Mesenchymal stem cell (in vitro differentiated cells and primary cell): ENCODE measurements at regions not wholly inside any gene's neighbourhood (a gene's known extent, or its start where the extent isn't known, plus 50 kb on each side); places are given as distances from the start of the nearest gene placed in this dataset.

ENCODE experiments used
- DNase-seq: peaks from one replicate; pipeline ENCODE4 v3.0.0-alpha.2; 2013
- H2AFZ ChIP-seq: one replicate; pipeline ENCODE4 v1.6.1; 2013; ENCODE audit warnings: low read depth, mild to moderate bottlenecking, control low read depth, inconsistent platforms, low read length, moderate library complexity
- H2AK5ac ChIP-seq: 2 replicates; pipeline ENCODE4 v1.6.1; 2013; ENCODE audit warnings: low read length, moderate library complexity, mild to moderate bottlenecking, inconsistent platforms; ENCODE audit not compliant: severe bottlenecking
- H2BK120ac ChIP-seq: one replicate; pipeline ENCODE4 v1.6.1; 2013; ENCODE audit warnings: low read depth, mild to moderate bottlenecking, inconsistent platforms, low read length, moderate library complexity
- H2BK12ac ChIP-seq, 2 experiments: one replicate each; pipeline ENCODE4 v1.6.1; 2013; ENCODE audit warnings: inconsistent platforms in 2 of 2, low read length in 2 of 2, mild to moderate bottlenecking in 2 of 2, moderate library complexity in 2 of 2, control low read depth in 1 of 2
- H2BK15ac ChIP-seq: one replicate; pipeline ENCODE4 v1.6.1; 2013; ENCODE audit warnings: mild to moderate bottlenecking, low read depth, inconsistent platforms; ENCODE audit not compliant: poor library complexity, severe bottlenecking
- H2BK5ac ChIP-seq: 2 replicates; pipeline ENCODE4 v1.6.1; 2013; ENCODE audit warnings: low read depth, mild to moderate bottlenecking, low read length, control low read depth, inconsistent platforms; ENCODE audit not compliant: poor library complexity, severe bottlenecking
- H3K14ac ChIP-seq, 2 experiments: one replicate each; pipeline ENCODE4 v1.6.1; 2013; ENCODE audit warnings: inconsistent platforms in 2 of 2, low read length in 2 of 2, control low read depth in 1 of 2, mild to moderate bottlenecking in 1 of 2, moderate library complexity in 1 of 2
- H3K18ac ChIP-seq, 2 experiments: one replicate each; pipeline ENCODE4 v1.6.1; 2013; ENCODE audit warnings: inconsistent platforms in 2 of 2, low read length in 2 of 2, control low read depth in 1 of 2, low read depth in 1 of 2, mild to moderate bottlenecking in 1 of 2
- H3K23ac ChIP-seq, 2 experiments: one replicate each; pipeline ENCODE4 v1.6.1; 2013; ENCODE audit warnings: inconsistent platforms in 2 of 2, low read length in 2 of 2, mild to moderate bottlenecking in 2 of 2, moderate library complexity in 2 of 2, control low read depth in 1 of 2
- H3K27ac ChIP-seq: 2 replicates; pipeline ENCODE4 v1.5.1; 2013; ENCODE audit warnings: mild to moderate bottlenecking, moderate library complexity, low read length, control low read depth, inconsistent platforms; ENCODE audit not compliant: poor library complexity, severe bottlenecking
- H3K27me3 ChIP-seq, 2 experiments: 2 replicates each; pipeline versions ENCODE4 v1.6.1 to v1.7.0; 2013; ENCODE audit warnings: low read length in 2 of 2, mild to moderate bottlenecking in 2 of 2, moderate library complexity in 2 of 2, control low read depth in 1 of 2, inconsistent platforms in 1 of 2; ENCODE audit not compliant: control insufficient read depth in 1 of 2, insufficient read depth in 1 of 2
- H3K36me3 ChIP-seq, 2 experiments: 2 replicates each; pipeline versions ENCODE4 v1.6.1 to v1.7.0; 2013; ENCODE audit warnings: low read length in 2 of 2, control low read depth in 1 of 2, inconsistent platforms in 1 of 2, low read depth in 1 of 2, mild to moderate bottlenecking in 1 of 2; ENCODE audit not compliant: insufficient read depth in 2 of 2, control insufficient read depth in 1 of 2
- H3K4ac ChIP-seq, 2 experiments: one replicate each; pipeline ENCODE4 v1.6.1; 2013; ENCODE audit warnings: inconsistent platforms in 2 of 2, low read length in 2 of 2, mild to moderate bottlenecking in 2 of 2, moderate library complexity in 2 of 2, control low read depth in 1 of 2, low read depth in 1 of 2
- H3K4me1 ChIP-seq: 2 replicates; pipeline ENCODE4 v1.6.1; 2013; ENCODE audit warnings: low read depth, low read length, control low read depth; ENCODE audit not compliant: control insufficient read depth, insufficient read depth
- H3K4me2 ChIP-seq: 2 replicates; pipeline ENCODE4 v1.6.1; 2013; ENCODE audit warnings: low read length, mild to moderate bottlenecking, inconsistent platforms; ENCODE audit not compliant: poor library complexity, severe bottlenecking
- H3K4me3 ChIP-seq, 2 experiments: 2 replicates each; pipeline versions ENCODE4 v1.5.1 to v1.7.0; 2013; ENCODE audit warnings: low read length in 2 of 2, mild to moderate bottlenecking in 2 of 2, control low read depth in 1 of 2, low read depth in 1 of 2; ENCODE audit not compliant: insufficient read depth in 1 of 2
- H3K79me1 ChIP-seq: replicated peaks from 2 replicates; pipeline ENCODE4 v1.6.1; 2013; ENCODE audit warnings: mild to moderate bottlenecking, control low read depth, low read length, inconsistent platforms; ENCODE audit not compliant: poor library complexity, severe bottlenecking
- H3K9ac ChIP-seq: 2 replicates; pipeline ENCODE4 v1.7.0; 2013; ENCODE audit warnings: mild to moderate bottlenecking, low read length, moderate library complexity
- H3K9me3 ChIP-seq: 2 replicates; pipeline ENCODE4 v1.7.0; 2013; ENCODE audit warnings: mild to moderate bottlenecking, low read length; ENCODE audit not compliant: control insufficient read depth
- H4K8ac ChIP-seq: one replicate; pipeline ENCODE4 v1.6.1; 2013; ENCODE audit warnings: inconsistent platforms, mild to moderate bottlenecking, low read length, moderate library complexity
- H4K91ac ChIP-seq: one replicate; pipeline ENCODE4 v1.6.1; 2013; ENCODE audit warnings: mild to moderate bottlenecking, low read length, inconsistent platforms
- WGBS: methylation state at CpG from one replicate; pipeline ENCODE4 v1.1.7; 2013; ENCODE audit warnings: mixed read lengths; 5-methylcytosine and 5-hydroxymethylcytosine counted together

GRCh38 chr2:119059287-119059686, 99.3 kb downstream of the C1QL2 start:
- Histone ChIP-seq H3K79me1 (no peaks in the 10 kb centered on the region), H2AK5ac (no peak overlapping the region), H3K4me3 (no peak overlapping the region), H2BK120ac (no peak overlapping the region), H2BK12ac (no peak overlapping the region), H2BK5ac (no peak overlapping the region), H3K36me3 (no peaks in the 10 kb centered on the region), H3K9me3 (peaks cover 18% of the 10 kb centered on the region), H3K14ac (no peak overlapping the region), H2BK15ac (no peak overlapping the region), H3K18ac (no peak overlapping the region), H3K9ac (no peak overlapping the region), H3K27me3 (peaks cover 0 to 15% of the 10 kb centered on the region in 2 experiments), H3K4me1 (no peaks in the 10 kb centered on the region), H3K4me2 (no peak overlapping the region), H3K4ac (no peak overlapping the region), H4K91ac (no peak overlapping the region), H4K8ac (no peak overlapping the region), H3K27ac (no peak overlapping the region), H2AFZ (no peak overlapping the region), H3K23ac (no peak overlapping the region)
- 68% methylated on average over 6 of the region's 6 CpGs for WGBS
- no peak for DNase-seq

DNA sequence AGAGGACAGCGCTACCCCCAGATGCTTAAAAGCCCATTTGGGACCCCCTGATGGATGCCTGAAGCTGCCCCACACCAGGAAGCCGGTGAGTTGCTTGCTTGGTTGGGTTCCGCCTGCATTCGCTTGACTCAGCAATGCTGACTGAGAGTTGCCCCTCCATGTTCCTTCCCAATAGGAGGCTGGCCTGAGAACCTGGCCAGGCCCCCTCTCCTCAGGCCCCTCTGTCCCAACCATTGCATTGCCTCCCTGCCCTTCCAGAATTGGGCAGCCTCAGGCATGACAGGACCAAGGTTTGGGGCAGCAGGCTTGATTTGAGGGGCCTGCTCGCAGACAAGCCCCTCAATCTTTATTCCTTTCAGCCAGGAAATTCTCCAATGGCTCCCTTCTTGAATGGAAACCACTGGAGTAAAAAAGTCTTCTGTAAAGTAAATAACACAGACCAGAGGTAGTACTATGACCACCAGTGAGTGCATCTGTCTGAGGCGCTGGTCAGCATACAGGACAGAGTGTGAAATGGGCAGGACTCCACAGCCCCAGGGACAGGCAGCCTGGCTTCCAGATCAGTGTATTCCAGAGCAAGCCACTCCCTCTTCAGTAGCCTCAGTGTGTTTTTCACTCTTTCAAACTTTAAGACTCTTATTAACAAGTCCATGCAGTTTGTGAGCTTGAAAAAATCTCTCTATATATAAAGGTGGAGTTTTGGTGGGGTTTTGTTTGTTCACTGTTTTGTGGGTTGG, 104.7 kb downstream of the C1QL2 start:
- H3K9ac ChIP-seq, result no peak overlapping the region
- no peak overlapping the region for H2BK120ac ChIP-seq
- H4K91ac ChIP-seq, result no peak overlapping the region
- no peak overlapping the region for H3K14ac ChIP-seq
- H3K79me1 ChIP-seq, result no peaks in the 10 kb centered on the region
- H2AK5ac ChIP-seq, result no peak overlapping the region
- 70% methylated on average over 6 of the region's 6 CpGs for WGBS
- no peak overlapping the region for H2BK5ac ChIP-seq
- H3K4ac ChIP-seq, result no peak overlapping the region
- H4K8ac ChIP-seq, result no peak overlapping the region
- H3K4me1 ChIP-seq, result no peaks in the 10 kb centered on the region
- H3K36me3 ChIP-seq, result no peaks in the 10 kb centered on the region
- H2BK12ac ChIP-seq, result no peak overlapping the region
- H3K4me2 ChIP-seq, result no peak overlapping the region
- no peak overlapping the region for H3K27ac ChIP-seq
- H3K23ac ChIP-seq, result no peak overlapping the region
- peaks cover 13% of the 10 kb centered on the region for H3K9me3 ChIP-seq
- H3K4me3 ChIP-seq, result no peak overlapping the region
- no peak overlapping the region for H2BK15ac ChIP-seq
- no peak overlapping the region for H2AFZ ChIP-seq
- H3K18ac ChIP-seq, result no peak overlapping the region
- H3K27me3 ChIP-seq, result peaks cover 0 to 2% of the 10 kb centered on the region in 2 experiments
- no peak for DNase-seq

DNA sequence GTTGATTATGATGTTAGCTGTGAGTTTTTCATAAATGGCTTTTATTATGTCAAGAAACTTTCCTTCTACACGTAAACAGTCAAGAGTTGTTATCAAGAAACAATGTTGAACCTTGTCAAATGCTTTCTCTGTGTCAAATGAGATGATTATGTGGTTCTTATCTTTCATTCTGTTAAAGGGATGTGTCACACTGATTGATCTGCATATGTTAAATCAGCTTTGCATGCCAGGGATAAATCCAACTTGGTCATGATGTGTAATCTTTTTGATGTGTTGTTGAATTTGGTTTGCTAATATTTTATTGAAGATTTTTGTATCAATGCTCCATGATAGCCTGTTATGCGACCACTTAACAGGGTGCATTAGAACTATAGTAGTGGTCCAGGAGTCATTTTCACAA, 107.3 kb downstream of the C1QL2 start:
- H3K4me2 ChIP-seq, result no peak overlapping the region
- H3K9me3 ChIP-seq, result peaks cover 11% of the 10 kb centered on the region
- no peak overlapping the region for H2AFZ ChIP-seq
- no peak overlapping the region for H3K18ac ChIP-seq
- no peak overlapping the region for H3K23ac ChIP-seq
- H2AK5ac ChIP-seq, result no peak overlapping the region
- no peak overlapping the region for H3K14ac ChIP-seq
- no peak overlapping the region for H3K27ac ChIP-seq
- no peak overlapping the region for H3K9ac ChIP-seq
- no peak overlapping the region for H2BK12ac ChIP-seq
- H2BK120ac ChIP-seq, result no peak overlapping the region
- no peak overlapping the region for H2BK5ac ChIP-seq
- H3K36me3 ChIP-seq, result no peaks in the 10 kb centered on the region
- no peak overlapping the region for H4K8ac ChIP-seq
- H3K27me3 ChIP-seq, result peaks cover 0 to 2% of the 10 kb centered on the region in 2 experiments
- H2BK15ac ChIP-seq, result no peak overlapping the region
- no peak for DNase-seq
- no peak overlapping the region for H3K4ac ChIP-seq
- no peaks in the 10 kb centered on the region for H3K4me1 ChIP-seq
- H4K91ac ChIP-seq, result no peak overlapping the region
- 81% methylated on average over 2 of the region's 2 CpGs for WGBS
- H3K79me1 ChIP-seq, result no peaks in the 10 kb centered on the region
- H3K4me3 ChIP-seq, result no peak overlapping the region

DNA sequence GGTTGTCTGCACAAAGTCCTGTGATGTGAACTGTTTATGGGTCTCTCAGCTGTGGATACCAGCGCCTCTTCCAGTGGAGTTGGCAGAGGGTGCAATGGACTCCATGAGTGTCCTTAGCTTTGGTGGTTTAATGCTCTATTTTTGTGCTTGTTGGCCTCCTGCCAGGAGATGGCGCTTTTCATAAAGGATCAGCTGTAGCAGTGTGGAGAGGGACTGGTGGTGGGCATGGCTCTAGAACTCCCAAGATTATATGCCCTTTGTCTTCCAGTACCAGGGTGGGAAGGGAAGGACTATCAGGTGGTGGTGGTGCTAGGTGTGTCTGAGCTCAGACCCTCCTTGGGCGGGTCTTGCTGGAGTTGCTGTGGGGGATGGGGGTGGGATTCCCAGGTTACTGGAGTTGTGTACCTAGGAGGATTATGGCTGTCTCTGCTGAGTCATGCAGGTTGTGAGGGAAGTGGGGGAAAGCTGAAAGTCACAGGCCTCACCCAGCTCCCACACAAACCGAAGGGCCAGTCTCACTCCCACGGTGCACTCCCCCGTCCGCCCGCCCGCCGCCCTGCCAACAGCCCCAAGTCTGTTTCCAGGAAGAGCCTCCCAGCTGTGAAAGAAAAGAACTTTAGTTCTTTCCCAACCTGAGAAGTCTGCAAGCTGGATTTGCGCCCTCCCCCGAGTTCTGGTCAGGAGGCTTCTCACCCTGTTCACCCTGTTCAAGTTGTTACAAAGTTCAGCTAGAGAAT, 108.1 kb downstream of the MARCO start:
- no peak overlapping the region for H3K4ac ChIP-seq
- no peak overlapping the region for H3K4me3 ChIP-seq
- H2BK12ac ChIP-seq, result no peak overlapping the region
- DNase-seq, result no peak
- no peak overlapping the region for H2AK5ac ChIP-seq
- H3K23ac ChIP-seq, result no peak overlapping the region
- no peaks in the 10 kb centered on the region for H3K4me1 ChIP-seq
- no peaks in the 10 kb centered on the region for H3K79me1 ChIP-seq
- H3K27me3 ChIP-seq, result no peaks in the 10 kb centered on the region
- H2BK120ac ChIP-seq, result no peak overlapping the region
- no peak overlapping the region for H3K27ac ChIP-seq
- no peak overlapping the region for H3K18ac ChIP-seq
- H3K4me2 ChIP-seq, result no peak overlapping the region
- H3K14ac ChIP-seq, result no peak overlapping the region
- no peak overlapping the region for H2BK5ac ChIP-seq
- no peak overlapping the region for H2AFZ ChIP-seq
- 89% methylated on average over 12 of the region's 12 CpGs for WGBS
- no peak overlapping the region for H2BK15ac ChIP-seq
- peaks cover 2% of the 10 kb centered on the region for H3K9me3 ChIP-seq
- H4K91ac ChIP-seq, result no peak overlapping the region
- H4K8ac ChIP-seq, result no peak overlapping the region
- H3K36me3 ChIP-seq, result no peaks in the 10 kb centered on the region
- H3K9ac ChIP-seq, result no peak overlapping the region
